ENCODE measurements at regions not wholly inside any gene's neighbourhood (a gene's known extent, or its start where the extent isn't known, plus 50 kb on each side); places are given as distances from the start of the nearest gene placed in this dataset.

DNA sequence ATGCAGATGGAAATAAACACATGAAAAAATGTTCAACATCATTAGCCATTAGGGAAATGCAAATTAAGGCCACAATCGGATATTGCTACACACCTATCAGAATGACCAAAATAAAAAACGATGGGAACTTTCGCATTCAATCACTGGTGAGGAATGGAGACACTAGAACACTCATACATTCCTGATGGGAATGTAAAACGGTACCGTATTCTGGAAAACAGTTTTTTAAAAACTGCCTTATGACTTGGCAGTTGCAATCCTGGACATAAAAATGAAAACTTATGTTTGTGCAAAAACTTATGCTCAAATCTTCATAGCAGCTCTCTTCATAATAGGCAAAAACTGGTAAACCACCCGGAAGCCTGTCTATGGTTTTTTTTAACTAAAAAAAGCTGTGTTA is 146.0 kb downstream of the CEBPB start:
- no peak overlapping the region for H3K4me3 ChIP-seq (ENCODE audit: low read depth, low read length)
- peak; percentile 67 for DNase-seq (ENCODE audit: low read depth)
- TF ChIP-seq, protein P1, sequence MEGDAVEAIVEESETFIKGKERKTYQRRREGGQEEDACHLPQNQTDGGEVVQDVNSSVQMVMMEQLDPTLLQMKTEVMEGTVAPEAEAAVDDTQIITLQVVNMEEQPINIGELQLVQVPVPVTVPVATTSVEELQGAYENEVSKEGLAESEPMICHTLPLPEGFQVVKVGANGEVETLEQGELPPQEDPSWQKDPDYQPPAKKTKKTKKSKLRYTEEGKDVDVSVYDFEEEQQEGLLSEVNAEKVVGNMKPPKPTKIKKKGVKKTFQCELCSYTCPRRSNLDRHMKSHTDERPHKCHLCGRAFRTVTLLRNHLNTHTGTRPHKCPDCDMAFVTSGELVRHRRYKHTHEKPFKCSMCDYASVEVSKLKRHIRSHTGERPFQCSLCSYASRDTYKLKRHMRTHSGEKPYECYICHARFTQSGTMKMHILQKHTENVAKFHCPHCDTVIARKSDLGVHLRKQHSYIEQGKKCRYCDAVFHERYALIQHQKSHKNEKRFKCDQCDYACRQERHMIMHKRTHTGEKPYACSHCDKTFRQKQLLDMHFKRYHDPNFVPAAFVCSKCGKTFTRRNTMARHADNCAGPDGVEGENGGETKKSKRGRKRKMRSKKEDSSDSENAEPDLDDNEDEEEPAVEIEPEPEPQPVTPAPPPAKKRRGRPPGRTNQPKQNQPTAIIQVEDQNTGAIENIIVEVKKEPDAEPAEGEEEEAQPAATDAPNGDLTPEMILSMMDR (IDR thresholded peaks at IDR 0.05; ENCODE audit: insufficient read depth, low read depth, low read length) = no peak

DNA sequence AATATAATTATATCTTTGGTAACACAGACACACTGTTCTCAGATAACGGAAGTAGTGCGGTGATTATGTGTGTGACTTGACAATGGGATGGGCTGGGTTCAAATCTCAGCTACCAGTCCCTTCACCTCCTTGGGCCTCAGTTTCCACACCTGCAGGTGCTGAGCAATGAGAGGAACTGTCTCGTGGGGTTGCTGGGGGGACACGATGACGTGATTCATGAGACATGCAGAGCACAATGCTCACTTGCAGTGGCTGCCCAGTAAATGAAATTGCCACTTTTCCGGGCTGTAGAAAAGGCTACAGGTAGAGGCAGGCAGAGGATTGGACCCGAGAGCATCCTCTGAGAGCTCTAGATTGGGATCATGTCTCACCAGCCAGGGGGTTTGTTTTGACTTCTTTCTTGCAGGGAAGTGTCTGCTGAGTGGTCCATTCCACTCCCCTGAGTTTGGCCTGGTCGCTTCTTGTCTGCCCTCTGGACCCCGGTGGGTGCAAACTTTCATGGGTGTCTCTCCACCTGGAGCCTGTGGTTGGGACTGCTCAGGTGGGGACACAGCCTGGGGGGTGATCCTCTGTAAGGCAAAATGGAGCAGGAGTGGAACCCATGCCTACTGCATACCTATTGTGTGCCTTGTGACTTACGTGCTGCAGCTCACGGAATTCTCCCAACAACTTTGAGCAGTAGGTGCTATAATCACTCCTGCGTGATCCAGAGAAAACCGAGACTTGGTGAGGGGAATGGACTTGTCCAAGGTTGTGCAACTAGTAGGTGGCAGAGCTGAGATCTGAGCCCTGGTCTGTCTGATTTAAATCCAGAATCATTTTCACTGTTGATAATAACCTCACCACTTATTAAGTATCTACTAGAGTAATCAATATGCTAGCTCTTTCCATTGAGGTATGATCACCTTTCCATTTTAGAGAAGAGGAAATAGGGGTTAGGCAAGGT is 147.2 kb downstream of the CEBPB start:
- TF ChIP-seq, protein P1 (IDR thresholded peaks at IDR 0.05; ENCODE audit: insufficient read depth, low read depth, low read length) = no peak
- no peak overlapping the region for H3K4me3 ChIP-seq (ENCODE audit: low read depth, low read length)
- DNase-seq (ENCODE audit: low read depth) = no peak

DNA sequence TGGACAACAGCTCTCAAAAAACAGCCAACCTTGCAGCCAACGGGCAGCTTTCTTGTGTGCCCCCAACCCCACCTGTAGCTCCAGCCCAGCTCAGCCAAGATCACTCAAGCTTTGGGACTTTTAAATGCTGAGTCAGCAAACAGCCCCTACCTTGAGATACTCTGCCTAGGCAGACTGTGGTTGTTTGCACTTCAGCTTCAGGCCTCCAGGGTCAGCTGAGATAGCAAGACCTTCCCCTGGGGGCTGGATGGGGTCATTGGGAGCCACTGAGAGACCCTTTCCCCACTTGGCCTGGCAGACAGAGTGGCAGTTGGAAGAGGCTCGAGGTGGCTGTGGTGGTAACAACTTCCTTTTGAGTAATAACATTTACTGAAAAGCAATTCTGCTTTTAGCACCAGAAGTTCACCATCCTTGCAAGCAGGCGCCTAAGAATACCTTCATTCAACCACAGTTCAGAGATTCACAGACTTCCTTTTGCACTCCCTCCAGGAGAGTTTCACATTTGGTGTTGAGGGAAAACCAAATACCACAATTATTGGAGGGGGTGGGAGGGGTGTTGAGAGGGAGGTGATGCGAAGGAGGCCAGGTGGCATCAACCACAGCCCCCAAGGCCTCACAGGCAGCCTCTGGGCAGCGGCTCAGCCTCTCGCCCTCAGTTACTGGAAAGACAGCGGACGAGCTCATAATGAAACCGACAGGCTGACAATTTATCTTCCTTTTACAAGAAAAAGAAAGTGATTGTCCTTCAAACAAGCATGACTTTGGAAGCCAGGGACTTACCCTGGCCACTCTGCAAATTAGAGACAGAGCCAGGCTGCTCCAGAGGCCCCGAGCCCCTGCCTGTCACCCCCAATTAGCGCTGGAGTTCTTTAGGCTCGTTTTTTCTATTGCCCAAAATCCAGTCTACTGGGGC is 148.1 kb downstream of the CEBPB start:
- peak overlapping the region; percentile 10 for H3K4me3 ChIP-seq (ENCODE audit: low read depth, low read length)
- TF ChIP-seq, protein P1 (IDR thresholded peaks at IDR 0.05; ENCODE audit: insufficient read depth, low read depth, low read length) = no peak
- peak; percentile 43 for DNase-seq (ENCODE audit: low read depth)

DNA sequence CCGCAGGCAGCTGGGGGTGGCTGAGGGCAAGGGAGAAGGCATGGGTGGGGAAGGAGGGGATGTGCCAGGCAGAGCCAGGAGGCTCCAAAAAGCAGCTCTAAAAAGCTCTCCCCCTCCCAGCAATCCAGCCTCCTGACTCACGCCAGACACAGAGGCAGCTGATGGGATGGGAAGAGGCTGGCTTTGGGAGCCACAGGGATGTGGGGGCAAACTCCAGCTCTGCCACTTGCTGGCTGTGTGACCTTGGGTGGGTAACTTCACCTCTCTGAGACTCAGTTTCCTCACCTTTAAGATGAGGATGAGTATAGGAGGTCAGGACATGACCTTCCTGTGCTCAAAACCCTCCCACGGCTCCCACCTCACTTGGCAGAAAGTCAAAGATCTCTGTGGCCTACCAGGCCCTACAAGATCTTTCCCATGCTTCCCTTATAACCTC is 148.9 kb downstream of the CEBPB start:
- TF ChIP-seq, protein P1 (IDR thresholded peaks at IDR 0.05; ENCODE audit: insufficient read depth, low read depth, low read length) = no peak
- DNase-seq (ENCODE audit: low read depth) = peak; percentile 76
- H3K4me3 ChIP-seq (ENCODE audit: low read depth, low read length) = no peak overlapping the region

DNA sequence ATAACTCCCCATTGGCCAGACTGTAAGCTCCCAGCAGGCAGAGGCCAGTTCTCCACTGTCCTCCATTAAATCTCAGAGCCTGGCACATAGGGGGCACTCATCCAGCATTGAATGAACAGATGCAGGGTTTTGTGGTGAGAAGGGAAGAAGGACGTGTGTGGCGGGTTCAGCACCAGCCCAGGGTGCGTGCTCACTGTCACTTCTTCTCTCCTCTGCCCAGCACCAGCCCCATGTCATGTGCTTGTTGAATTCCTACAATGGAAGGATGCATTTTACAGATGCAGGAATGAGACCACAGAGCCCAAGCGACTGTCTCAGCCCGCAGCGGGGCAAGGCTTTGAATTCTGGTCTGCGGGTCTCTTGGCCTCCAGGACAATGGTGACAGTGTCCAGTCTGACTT is 149.9 kb downstream of the CEBPB start:
- no peak for DNase-seq (ENCODE audit: low read depth)
- TF ChIP-seq, protein P1 (IDR thresholded peaks at IDR 0.05; ENCODE audit: insufficient read depth, low read depth, low read length) = no peak
- H3K4me3 ChIP-seq (ENCODE audit: low read depth, low read length) = no peak overlapping the region

DNA sequence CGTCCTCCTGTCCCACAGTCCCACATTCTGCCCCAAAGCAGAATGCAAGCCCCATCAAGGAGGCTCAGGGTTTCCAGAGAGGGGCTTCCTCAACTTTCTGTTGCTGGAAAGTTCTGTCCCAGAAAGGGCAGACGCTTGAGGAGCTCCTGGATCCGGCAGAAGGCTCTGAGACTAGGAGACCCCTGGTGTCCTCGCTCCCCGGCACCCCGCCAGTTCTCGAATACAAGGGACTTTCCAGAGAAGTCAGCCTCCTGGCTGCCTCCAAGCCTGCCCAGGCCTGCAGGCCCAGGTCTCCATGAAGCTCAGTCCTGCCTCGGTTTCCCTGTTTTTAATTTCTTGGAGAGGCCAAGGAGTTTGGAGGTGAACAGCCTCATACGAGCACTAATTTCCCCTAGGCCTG is 150.4 kb downstream of the CEBPB start:
- no peak overlapping the region for H3K4me3 ChIP-seq (ENCODE audit: low read depth, low read length)
- no peak for DNase-seq (ENCODE audit: low read depth)
- TF ChIP-seq, protein P1 (IDR thresholded peaks at IDR 0.05; ENCODE audit: insufficient read depth, low read depth, low read length) = no peak

Data from fibroblast of villous mesenchyme (primary cell).